BJ (cell line): ENCODE measurements at regions not wholly inside any gene's neighbourhood (a gene's known extent, or its start where the extent isn't known, plus 50 kb on each side); places are given as distances from the start of the nearest gene placed in this dataset.
"Not testable (repeated sequence)": the region's sequence is repeated elsewhere in the genome, so short reads cannot be mapped to it uniquely, and the experiment has no call there.

Source experiments
- CTCF ChIA-PET: fragments of 350-600 bp; formaldehyde crosslinking; extraction: SDS; loops from one replicate; lab custom pipeline; 2021; ENCODE audit warnings: antibody characterized with exemption, inconsistent platforms; lab: Yijun Ruan, JAX
- POLR2A ChIA-PET: fragments of 300-600 bp; sonication (Branson Sonifier 250); formaldehyde crosslinking; extraction: SDS; loops from one replicate; lab custom pipeline; 2021; ENCODE audit warnings: antibody characterized with exemption; lab: Charles Lee
- DNase-seq: peaks from one replicate; pipeline ENCODE4 v3.0.0-alpha.2; 2011; ENCODE audit warnings: low read depth
- H3K27me3 ChIP-seq: 2 replicates; pipeline ENCODE4 v1.6.0; 2011; ENCODE audit warnings: low read length; ENCODE audit not compliant: control insufficient read depth, insufficient read depth
- H3K36me3 ChIP-seq: 2 replicates; pipeline ENCODE4 v1.5.1; 2011; ENCODE audit warnings: low read length; ENCODE audit not compliant: control insufficient read depth, insufficient read depth
- H3K4me3 ChIP-seq: 2 replicates; pipeline ENCODE4 v1.5.1; 2011; ENCODE audit warnings: low read depth, mild to moderate bottlenecking, control low read depth, low read length
- CTCF ChIP-seq: IDR thresholded peaks from 2 replicates; pipeline ENCODE4 v1.5.1; 2011; ENCODE audit warnings: low read depth, mild to moderate bottlenecking, control low read depth, inconsistent platforms, low read length, moderate library complexity; ENCODE audit not compliant: insufficient read depth

GRCh38 chr4:159910721-159911120, 807.8 kb downstream of the RAPGEF2 start:
- Histone ChIP-seq H3K27me3 (no peaks in the 10 kb centered on the region), H3K4me3 (no peak overlapping the region), H3K36me3 (no peaks in the 10 kb centered on the region)
- CTCF ChIA-PET, result no interaction called here
- no peak for DNase-seq
- POLR2A ChIA-PET, result no interaction called here
- no peak for TF ChIP-seq CTCF

- H3K36me3 ChIP-seq, result no peaks in the 10 kb centered on the region
- ChIA-PET POLR2A (no interaction called here), CTCF (no interaction called here)
- no peak for TF ChIP-seq CTCF
- H3K4me3 ChIP-seq, result no peak overlapping the region
- DNase-seq, result no peak
- H3K27me3 ChIP-seq, result no peaks in the 10 kb centered on the region
Observed at GRCh38 chr4:159922119-159922518, 819.2 kb downstream of the RAPGEF2 start.

DNA sequence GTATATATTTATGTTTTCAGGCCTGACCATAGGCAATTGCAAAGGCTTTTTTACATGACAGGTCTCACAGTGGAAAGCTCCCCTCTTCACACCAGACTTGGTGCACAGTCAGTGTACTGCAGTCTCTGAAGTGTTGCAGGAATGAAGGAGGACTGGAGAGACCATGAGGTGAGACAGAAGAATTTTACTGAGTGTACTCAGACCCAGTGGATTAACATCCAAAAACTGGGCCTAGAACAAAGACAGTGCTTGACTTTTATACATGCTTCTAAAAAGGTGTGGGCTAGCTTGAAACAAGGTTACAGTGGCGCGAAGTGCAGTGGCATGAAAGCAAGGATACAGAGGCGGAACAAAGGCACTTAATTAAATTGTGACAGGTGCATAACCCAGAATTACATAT, 822.9 kb downstream of the RAPGEF2 start:
- no peak for DNase-seq
- CTCF ChIA-PET, result no interaction called here
- H3K36me3 ChIP-seq, result no peaks in the 10 kb centered on the region
- POLR2A ChIA-PET, result no interaction called here
- H3K4me3 ChIP-seq, result no peak overlapping the region
- TF ChIP-seq CTCF, result no peak
- no peaks in the 10 kb centered on the region for H3K27me3 ChIP-seq

GRCh38 chr4:159926871-159927270, 824.0 kb downstream of the RAPGEF2 start:
- no peaks in the 10 kb centered on the region for H3K27me3 ChIP-seq
- ChIA-PET POLR2A (no interaction called here), CTCF (no interaction called here)
- no peak for DNase-seq
- H3K36me3 ChIP-seq, result no peaks in the 10 kb centered on the region
- H3K4me3 ChIP-seq, result no peak overlapping the region
- no peak for TF ChIP-seq CTCF

DNA sequence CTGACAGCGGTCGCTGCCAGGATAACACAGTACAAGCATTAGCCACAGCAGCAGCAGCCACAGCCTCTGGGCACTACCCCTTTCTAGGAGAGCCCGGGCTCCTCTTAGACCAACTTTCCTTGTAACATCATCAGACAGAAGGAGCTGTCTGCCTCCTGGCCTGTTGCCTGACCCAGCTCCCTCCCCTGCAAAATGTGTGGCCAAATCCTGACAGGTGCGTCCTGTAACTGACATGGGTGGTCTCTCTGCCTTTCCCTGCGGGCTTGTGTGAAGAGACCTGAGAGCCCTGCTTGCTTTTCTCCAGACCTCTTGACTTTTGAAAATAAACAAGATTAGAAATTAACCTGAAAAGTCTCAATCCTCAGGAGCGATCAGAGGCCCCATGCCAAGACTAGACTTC, 824.9 kb downstream of the RAPGEF2 start:
- no peak for TF ChIP-seq CTCF
- H3K36me3 ChIP-seq, result no peaks in the 10 kb centered on the region
- H3K27me3 ChIP-seq, result no peaks in the 10 kb centered on the region
- POLR2A ChIA-PET, result no interaction called here
- no peak for DNase-seq
- no peak overlapping the region for H3K4me3 ChIP-seq
- CTCF ChIA-PET, result no interaction called here

DNA sequence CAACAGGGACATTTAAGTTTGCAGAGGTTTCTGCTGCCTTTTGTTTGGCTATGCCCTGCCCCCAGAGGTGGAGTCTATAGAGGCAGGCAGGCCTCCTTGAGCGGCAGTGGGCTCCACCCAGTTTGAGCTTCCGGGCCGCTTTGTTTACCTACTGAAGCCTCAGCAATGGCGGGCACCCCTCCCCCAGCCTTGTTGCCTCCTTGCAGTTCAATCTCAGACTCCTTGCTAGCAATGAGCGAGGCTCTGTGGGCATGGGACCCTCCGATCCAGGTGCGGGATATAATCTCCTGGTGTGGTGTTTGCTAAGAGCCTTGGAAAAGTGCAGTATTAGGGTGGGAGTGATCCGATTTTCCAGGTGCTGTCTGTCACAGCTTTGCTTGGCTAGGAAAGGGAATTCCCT, 831.7 kb downstream of the RAPGEF2 start:
- POLR2A ChIA-PET, H3K4me3 ChIP-seq, DNase-seq, H3K27me3 ChIP-seq, H3K36me3 ChIP-seq: not testable (repeated sequence)
- CTCF ChIA-PET, result interaction anchor here (1.0 kb wide), 1 partner anchor 12 kb away, joined by 3 read pairs; no protein-coding TSS in a partner anchor
